ENCODE measurements at regions not wholly inside any gene's neighbourhood (a gene's known extent, or its start where the extent isn't known, plus 50 kb on each side); places are given as distances from the start of the nearest gene placed in this dataset.

DNA sequence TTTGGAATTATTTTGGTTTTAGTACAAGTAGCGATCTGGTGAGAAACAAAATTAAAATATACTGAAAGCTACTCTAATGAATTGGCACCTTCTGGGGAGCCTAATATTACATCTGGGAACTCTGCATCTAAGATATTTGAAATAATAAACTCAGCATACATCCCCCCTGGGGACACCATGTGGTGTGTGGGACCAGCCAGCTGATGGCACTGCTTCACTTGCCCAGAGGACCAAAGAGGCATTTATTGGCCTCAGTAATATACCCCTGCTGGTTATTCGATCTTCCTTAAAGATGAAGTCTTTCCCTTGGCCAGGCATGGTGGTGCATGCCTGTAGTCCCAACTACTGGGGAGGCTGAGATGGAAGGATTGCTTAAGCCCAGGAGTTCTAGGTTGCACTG lies 195.1 kb upstream of the AUTS2 start:
- no TSS peak for BruUV-seq (replicated peaks)
- no peaks in the 10 kb centered on the region for H3K79me1 ChIP-seq (ENCODE audit: low read depth in 1 of 2, low read length in 2 of 2)
- dilution Hi-C loops (cut with HindIII; ENCODE audit: low sequenced_read_pairs, unreplicated experiment) (no loop called here), in situ Hi-C loops (cut with MboI; ENCODE audit: low sequenced_read_pairs) (no loop called here), intact Hi-C loops (cut with micrococcal nuclease) (no loop called here)
- H3K9me1 ChIP-seq (ENCODE audit: insufficient read depth, low read length), result no peaks in the 10 kb centered on the region
- no peaks in the 10 kb centered on the region for H3K36me3 ChIP-seq (ENCODE audit: control insufficient read depth, insufficient read depth, low read length)
- no peak overlapping the region for H3K23ac ChIP-seq (ENCODE audit: low read depth, low read length)
- no peak overlapping the region for H3K27ac ChIP-seq (ENCODE audit: insufficient read depth, low read length)
- no peak overlapping the region for H2BK5ac ChIP-seq (ENCODE audit: low read depth, low read length, poor library complexity, severe bottlenecking)
- no peak overlapping the region for H2BK15ac ChIP-seq (ENCODE audit: low read depth, low read length)
- no peak overlapping the region for H4K91ac ChIP-seq (ENCODE audit: insufficient read depth, low read depth, low read length)
- H2BK120ac ChIP-seq (ENCODE audit: low read depth, low read length), result no peak overlapping the region
- no peak overlapping the region for H3K4me2 ChIP-seq (ENCODE audit: low read depth, low read length)
- H4K20me1 ChIP-seq (ENCODE audit: insufficient read depth, low read length), result no peaks in the 10 kb centered on the region
- H3K9me3 ChIP-seq (ENCODE audit: control insufficient read depth, insufficient read depth, low read length), result peaks cover 4% of the 10 kb centered on the region; the same call in 1 of the 2 replicates
- H3K27me3 ChIP-seq (ENCODE audit: control insufficient read depth, insufficient read depth, low read length), result no peaks in the 10 kb centered on the region
- H4K8ac ChIP-seq (ENCODE audit: low read depth in 2 of 2, low read length in 2 of 2), result no peak overlapping the region
- no peak for DNase-seq
- H4K5ac ChIP-seq (ENCODE audit: low read depth, low read length), result no peak overlapping the region
- H3K18ac ChIP-seq (ENCODE audit: low read depth, low read length), result no peak overlapping the region
- H3K14ac ChIP-seq (replicated peaks; ENCODE audit: low read depth, low read length), result no peak overlapping the region
- H2AK5ac ChIP-seq (ENCODE audit: low read depth, low read length), result no peak overlapping the region
- no CpG with 5 or more reads among the region's 2 CpGs for WGBS, 2 experiments (ENCODE audit: extremely low coverage in 2 of 2, insufficient read length in 1 of 2)
- TF ChIP-seq MAZ (IDR thresholded peaks at IDR 0.05; ENCODE audit: borderline replicate concordance, low read depth, low read length) (no peak), CEBPB (IDR thresholded peaks at IDR 0.05; ENCODE audit: low read depth, low read length) (no peak), CHD1 (IDR thresholded peaks at IDR 0.05; ENCODE audit: low read depth, low read length) (no peak), POLR2A (IDR thresholded peaks at IDR 0.05; ENCODE audit: low read depth, low read length) (no peak), RCOR1 (IDR thresholded peaks at IDR 0.05; ENCODE audit: insufficient replicate concordance, low read length) (no peak), BHLHE40 (IDR thresholded peaks at IDR 0.05; ENCODE audit: low read depth, low read length) (no peak), MAFK (IDR thresholded peaks at IDR 0.05; ENCODE audit: low read depth, low read length) (no peak), MXI1 (IDR thresholded peaks at IDR 0.05; ENCODE audit: borderline replicate concordance, low read depth, low read length) (no peak), SMC3 (IDR thresholded peaks at IDR 0.05; ENCODE audit: low read depth, low read length) (no peak), FOS (IDR thresholded peaks at IDR 0.05; ENCODE audit: low read depth, low read length) (no peak), RFX5 (IDR thresholded peaks at IDR 0.05; ENCODE audit: low read depth, low read length) (no peak), NFE2L2 (IDR thresholded peaks at IDR 0.05; ENCODE audit: low read depth, low read length) (no peak), RAD21 (IDR thresholded peaks at IDR 0.05; ENCODE audit: low read length) (no peak)
- TF ChIP-seq, protein P1, sequence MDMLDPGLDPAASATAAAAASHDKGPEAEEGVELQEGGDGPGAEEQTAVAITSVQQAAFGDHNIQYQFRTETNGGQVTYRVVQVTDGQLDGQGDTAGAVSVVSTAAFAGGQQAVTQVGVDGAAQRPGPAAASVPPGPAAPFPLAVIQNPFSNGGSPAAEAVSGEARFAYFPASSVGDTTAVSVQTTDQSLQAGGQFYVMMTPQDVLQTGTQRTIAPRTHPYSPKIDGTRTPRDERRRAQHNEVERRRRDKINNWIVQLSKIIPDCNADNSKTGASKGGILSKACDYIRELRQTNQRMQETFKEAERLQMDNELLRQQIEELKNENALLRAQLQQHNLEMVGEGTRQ (IDR thresholded peaks at IDR 0.05; ENCODE audit: low read depth, low read length), result no peak
- TF ChIP-seq, protein P2, sequence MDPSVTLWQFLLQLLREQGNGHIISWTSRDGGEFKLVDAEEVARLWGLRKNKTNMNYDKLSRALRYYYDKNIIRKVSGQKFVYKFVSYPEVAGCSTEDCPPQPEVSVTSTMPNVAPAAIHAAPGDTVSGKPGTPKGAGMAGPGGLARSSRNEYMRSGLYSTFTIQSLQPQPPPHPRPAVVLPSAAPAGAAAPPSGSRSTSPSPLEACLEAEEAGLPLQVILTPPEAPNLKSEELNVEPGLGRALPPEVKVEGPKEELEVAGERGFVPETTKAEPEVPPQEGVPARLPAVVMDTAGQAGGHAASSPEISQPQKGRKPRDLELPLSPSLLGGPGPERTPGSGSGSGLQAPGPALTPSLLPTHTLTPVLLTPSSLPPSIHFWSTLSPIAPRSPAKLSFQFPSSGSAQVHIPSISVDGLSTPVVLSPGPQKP (IDR thresholded peaks at IDR 0.05; ENCODE audit: borderline replicate concordance, low read depth, low read length), result no peak
- TF ChIP-seq, protein P3, sequence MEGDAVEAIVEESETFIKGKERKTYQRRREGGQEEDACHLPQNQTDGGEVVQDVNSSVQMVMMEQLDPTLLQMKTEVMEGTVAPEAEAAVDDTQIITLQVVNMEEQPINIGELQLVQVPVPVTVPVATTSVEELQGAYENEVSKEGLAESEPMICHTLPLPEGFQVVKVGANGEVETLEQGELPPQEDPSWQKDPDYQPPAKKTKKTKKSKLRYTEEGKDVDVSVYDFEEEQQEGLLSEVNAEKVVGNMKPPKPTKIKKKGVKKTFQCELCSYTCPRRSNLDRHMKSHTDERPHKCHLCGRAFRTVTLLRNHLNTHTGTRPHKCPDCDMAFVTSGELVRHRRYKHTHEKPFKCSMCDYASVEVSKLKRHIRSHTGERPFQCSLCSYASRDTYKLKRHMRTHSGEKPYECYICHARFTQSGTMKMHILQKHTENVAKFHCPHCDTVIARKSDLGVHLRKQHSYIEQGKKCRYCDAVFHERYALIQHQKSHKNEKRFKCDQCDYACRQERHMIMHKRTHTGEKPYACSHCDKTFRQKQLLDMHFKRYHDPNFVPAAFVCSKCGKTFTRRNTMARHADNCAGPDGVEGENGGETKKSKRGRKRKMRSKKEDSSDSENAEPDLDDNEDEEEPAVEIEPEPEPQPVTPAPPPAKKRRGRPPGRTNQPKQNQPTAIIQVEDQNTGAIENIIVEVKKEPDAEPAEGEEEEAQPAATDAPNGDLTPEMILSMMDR (conservative IDR thresholded peaks at IDR 0.05; ENCODE audit: low read depth, low read length), result no peak
- H2AFZ ChIP-seq (replicated peaks; ENCODE audit: low read length, poor library complexity), result no peak overlapping the region
- no peak for ATAC-seq (ENCODE audit: low read depth)
- POLR2A ChIA-PET (ENCODE audit: unreplicated experiment), result no interaction called here
- H3K4ac ChIP-seq (ENCODE audit: low read depth, low read length), result no peak overlapping the region
- no peak overlapping the region for H2AK9ac ChIP-seq (replicated peaks; ENCODE audit: low read depth, low read length, poor library complexity)
- no peaks in the 10 kb centered on the region for H3K4me1 ChIP-seq (ENCODE audit: control insufficient read depth, insufficient read depth, low read length)
- CTCF ChIA-PET, result interaction anchor here (0.7 kb wide), 1 partner anchor 812 kb away, joined by 3 read pairs; no protein-coding TSS in a partner anchor
- H3K9ac ChIP-seq (ENCODE audit: low read depth, low read length), result no peak overlapping the region
- H3K4me3 ChIP-seq (ENCODE audit: insufficient read depth, low read depth, low read length), result no peak overlapping the region
- H3K56ac ChIP-seq (ENCODE audit: extremely low read depth, insufficient read depth, low read length), result no peak overlapping the region
- H2BK20ac ChIP-seq (ENCODE audit: low read depth, low read length), result no peak overlapping the region

Measured in IMR-90 (cell line).